ENCODE measurements at regions not wholly inside any gene's neighbourhood (a gene's known extent, or its start where the extent isn't known, plus 50 kb on each side); places are given as distances from the start of the nearest gene placed in this dataset.

DNA sequence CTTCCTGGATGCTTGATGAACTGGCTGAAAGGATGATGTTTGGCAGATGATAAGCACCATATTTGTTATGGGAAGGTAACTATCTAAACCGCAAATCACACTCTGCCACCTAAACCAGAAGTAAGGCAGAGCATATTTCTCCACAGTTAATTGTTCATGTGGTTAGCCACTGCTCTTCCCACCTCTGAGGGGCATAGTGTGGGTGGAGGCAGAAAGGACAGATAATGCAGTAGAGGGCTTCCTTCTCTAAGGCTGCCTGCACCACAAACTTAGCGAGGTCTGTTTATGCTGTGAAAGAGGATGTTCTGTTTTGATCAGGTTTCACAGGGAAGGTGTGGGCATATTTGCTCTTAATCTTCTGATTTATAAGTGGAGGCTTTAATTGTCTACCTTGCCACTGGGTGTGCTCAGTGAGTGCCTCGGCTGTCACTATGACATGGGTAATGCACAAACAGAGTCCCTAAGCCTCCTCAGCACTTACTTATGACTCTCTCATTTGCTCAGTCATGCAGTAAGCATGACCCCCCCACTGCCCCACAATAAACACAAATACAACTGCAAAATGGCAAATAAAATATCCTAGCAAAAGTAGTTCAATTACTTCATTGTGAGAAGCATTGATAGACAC lies 401.0 kb downstream of the TMA16 start:
- DNase-seq: peak in 1 of 2 experiments; percentile 9

DNA sequence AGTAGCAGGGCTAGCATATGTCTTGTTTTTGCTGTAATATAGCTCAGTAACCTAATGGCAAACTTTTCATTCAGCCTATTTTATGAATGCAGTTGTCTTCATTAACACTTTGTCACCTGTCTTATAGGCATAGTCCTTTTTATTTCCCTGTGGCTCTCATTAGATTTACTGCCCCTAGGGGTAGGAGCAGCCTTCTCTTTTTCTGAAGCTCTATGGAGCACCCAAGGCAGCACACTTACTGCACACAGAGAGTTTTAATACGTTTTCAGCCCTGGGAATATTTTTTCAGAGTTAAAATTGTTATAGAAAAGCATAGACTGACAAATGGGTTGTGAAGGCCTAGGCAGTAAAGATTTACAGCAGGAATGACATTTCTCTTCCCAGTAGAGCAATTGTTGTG lies 406.8 kb downstream of the TMA16 start:
- no peak for DNase-seq

DNA sequence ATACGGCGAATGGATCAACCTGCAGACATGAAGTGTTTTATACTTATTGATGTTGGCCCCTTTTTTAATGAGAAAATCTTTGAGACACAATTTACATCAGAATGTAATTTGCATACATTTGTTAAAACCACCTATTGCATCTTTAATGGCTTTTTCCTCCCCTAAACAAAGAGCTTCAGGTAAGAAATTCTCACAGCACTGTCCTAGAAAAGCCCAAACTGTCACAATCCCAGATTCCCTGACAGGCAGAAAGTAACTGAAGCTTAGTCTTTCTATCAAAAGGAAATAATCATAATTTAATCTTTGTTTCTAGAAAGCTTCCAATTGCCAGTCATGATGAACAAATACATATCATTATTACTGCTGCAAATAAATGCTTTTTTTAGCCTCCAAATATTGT lies 407.9 kb downstream of the TMA16 start:
- no peak for DNase-seq

DNA sequence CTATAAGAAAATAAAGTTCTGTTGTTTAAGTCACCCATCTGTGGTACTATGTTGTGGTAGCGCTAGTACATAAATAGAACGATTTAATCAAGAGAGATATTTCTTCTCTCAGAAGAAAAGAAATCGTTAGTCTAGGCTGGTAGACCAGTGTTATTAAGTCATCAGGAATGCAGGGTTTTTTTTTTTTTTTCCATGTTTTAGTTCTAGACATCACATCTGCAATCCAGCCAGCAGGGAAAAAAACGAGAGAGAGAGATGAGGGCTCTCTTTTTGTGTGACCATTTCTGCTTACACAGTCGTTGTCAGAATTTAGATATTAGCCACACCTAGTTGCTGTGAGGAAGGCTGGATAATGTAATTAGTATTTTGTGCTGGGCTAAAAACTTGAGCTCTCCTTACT lies 417.4 kb downstream of the TMA16 start:
- no peak for DNase-seq

DNA sequence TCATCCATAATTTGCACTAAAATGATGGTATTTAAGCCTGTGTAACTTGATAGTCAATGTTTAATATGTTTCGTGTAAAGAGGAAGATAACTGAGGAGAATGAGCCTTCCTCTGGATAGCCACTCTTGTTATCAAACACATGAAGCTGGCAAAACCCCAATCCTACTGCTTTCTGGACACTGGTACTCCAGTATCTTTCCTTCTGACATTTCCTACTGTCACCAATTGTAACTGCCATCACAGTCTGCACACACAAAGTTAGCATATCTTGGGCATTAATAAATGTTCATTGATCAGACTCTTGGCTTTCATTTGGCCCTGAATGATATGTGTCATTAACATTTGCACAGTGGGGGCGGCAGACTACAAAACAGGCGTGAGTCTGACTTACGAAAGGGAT lies 419.1 kb downstream of the TMA16 start:
- DNase-seq: no peak

DNA sequence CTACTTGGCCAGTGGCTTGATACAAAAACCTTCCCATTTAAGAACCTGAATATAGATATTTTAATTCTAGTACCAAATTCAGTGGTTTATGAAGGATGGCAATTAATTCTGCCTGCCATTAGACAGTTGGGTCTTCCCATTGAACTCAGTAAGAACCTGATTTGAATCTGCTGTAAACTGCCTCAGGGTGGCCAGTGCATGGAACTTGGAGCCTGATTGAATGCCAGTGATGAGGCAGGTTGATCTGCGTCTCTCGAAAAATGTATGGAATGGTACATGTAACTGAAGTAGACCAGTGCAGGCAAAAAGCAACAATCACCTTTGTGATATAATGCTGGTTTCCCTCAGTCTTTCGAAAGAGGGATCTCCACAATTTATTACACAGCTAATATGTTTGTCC lies 421.4 kb downstream of the TMA16 start:
- no peak for DNase-seq

DNA sequence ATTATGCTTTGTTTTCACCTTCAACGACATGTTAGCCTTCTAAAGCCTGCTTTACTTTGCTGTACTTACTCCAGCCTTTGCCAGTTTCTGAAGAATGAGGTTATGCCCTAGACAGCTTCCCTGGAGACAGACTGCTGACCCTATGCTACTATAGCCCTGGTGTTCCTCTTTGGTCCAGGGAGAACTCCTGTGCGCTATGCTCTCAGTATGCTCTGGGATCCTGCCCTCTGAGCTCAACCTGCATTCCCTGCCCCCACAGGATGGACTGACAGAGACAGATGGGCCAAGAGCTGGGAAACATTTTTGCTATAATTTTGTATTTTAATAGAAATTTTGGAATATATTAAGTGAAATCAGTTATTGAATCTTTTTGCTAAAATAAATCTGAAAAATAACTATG lies 425.9 kb downstream of the TMA16 start:
- DNase-seq: no peak

DNA sequence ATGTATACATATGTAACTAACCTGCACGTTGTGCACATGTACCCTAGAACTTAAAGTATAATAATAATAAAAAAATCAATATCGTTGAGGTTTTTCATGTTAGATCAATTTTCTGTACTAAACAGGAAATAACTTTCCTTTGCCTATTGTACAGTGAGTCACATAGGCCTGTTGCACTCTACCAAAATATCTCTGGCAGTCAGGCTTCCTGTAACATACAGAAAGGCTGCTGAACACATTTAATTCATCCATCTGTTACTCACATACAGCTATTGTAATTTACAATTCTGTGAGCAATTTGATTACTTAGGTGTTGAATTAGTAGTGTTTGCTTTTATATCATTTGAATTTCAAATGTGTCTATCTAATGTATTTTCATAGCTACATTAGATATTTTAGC lies 427.8 kb downstream of the TMA16 start:
- DNase-seq: no peak

DNA sequence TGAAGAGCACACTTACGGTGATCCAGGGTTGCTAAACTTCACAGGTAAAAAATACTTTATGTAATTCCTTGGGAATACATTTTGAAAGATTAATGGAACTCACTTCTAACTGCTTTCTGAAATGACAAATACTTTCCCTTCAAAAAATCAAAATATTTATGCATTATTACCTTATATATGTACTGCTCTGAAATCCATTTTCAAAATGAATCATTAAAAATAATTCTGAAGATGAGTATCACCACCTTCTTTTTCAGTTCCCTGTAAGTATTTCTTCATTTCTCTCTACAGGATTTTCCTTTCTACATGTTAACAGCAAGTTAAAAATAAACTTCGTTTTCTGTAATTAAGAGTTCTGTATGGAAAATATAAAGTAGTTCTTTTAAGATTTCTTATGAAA lies 428.6 kb downstream of the TMA16 start:
- DNase-seq: no peak

DNA sequence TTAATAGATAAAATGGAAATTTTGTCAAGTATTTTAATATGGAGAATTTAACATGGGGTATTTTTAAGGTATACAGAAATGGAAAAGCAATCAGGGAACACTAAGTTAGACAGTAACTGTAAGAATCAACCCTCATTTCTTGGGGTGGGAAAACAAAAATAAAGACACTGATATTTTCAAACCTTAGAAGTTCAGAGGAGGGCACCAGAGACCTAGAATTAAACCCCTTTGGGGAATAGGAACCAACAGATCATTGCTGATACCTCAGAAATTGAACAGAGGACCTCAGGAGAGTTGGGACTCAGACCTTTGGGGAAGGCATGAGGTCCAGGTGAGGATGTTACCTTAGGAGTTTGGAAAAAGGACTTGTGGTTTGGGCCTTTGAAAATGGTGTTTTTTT lies 435.6 kb downstream of the TMA16 start:
- DNase-seq: no peak

DNA sequence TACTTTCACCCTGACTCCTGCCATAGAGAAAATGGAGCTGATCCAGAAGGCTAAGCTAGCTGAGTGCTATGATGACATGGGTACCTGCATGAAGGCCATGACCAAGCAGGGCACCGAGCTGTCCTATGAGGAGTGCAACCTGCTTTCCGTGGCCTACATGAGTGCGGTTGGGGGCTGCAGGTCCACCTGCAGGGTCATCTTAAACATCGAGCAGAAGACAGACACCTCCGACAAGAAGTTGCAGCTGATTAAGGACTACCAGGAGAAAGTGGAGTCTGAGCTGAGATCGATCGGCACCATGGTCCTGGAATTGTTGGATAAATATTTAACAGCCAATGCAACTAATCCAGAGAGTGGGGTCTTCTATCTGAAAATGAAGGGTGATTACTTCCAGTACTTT lies 438.0 kb downstream of the TMA16 start:
- no peak for DNase-seq

DNA sequence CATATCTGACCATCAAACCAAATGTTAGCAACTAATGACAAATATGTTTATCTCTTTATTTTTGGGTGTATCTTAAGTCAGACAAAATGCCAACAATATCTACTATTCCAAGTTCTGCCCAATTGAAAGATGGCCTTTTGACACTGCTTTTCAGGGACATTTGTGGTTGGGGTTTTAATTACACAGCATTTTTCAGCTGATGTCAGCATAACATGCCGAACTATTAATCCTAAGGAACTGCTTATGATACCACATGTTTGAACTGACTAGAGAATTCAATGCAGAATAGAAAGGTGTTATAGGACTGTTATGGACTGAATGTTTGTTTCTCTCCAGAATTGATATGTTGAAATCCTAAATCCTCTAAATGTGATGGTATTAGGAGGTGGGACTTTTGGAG lies 445.1 kb downstream of the TMA16 start:
- DNase-seq: no peak

DNA sequence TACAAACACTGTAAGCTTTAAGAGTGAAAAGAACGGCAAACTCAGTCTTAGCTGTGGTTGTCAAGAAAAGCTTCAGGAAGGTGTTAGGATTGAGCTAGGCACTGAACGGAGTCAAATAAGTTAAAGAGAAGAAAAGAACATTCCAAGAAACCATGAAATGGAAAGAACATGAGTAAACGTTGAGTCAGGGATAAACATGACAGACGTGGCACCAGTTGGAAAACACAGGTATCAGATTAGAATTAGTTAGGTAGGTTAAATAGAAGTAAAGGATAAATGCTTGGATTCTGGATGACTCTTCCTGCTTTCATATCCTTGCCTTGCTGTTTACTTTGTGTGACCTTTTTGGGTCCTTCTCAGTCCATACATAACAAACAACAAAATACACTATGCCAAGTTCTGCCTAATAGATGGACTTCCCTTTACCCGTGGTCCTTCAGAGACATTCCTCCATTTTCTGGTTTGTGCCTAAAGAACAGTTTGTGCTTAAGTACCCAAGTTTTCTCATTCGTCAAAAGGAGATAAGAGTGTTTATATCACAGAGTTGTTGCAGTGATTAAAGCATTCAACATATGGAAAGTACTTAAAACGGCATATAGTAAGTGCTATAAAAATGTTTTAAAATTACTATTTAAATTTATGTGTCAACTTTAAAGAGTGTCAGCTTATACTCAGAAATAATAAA lies 446.9 kb downstream of the TMA16 start:
- no peak for DNase-seq

DNA sequence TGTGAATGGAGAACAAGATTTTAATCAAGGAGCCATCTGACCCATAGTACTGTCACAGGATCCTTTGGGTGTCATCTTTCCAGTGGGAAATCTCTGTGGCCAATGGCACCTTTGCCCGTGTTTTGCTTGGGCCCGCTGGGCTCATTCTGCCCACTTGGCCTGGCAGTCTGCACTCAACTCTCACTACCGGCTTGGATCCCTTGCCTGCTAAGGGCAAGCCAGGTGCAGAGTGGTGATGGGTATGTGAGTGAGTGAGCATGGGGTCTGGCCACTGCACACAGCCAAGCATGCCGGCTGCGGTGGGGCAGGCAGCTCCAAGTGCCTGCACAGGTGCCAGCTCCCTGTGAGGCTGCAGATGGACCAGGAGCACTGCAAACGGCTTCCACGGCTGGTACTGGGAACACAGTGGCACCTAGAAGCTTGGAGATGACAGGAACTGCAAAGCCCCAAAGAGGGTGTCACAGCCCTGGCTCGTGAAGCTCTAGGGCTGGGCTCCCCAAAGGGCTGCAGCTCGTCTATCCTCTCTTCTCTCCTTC lies 454.5 kb downstream of the TMA16 start:
- no peak for DNase-seq

DNA sequence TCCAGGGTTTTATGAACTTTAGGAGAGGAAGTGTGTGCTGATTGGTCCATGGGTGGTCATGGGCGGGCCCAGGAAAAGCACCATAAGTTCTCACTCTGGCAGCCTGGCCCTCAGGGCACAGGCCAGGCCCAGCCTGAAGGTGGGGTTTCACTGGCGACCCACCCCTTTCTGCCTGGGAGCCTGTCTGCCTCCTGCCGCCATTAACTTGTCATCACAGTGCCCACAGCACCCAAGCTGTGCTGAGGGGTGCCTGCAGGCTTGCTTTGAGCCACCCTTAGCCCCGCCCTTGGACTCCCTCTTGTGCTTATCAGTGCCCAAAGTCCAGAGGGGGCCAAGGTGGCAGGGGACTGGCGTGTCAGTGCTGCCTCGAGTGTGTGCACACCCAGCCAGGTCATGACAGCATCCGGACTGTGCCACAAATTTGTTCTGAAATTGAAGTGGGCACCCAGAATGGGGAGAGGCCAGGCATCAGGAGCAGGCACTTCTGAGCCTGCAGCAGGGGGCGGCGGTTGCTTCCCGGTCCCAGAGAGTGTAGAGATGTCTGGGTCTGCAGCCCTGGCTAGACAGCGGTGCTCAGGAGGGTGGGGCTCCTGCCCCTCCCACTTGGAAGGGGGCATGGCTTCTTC lies 455.6 kb downstream of the TMA16 start:
- no peak for DNase-seq

DNA sequence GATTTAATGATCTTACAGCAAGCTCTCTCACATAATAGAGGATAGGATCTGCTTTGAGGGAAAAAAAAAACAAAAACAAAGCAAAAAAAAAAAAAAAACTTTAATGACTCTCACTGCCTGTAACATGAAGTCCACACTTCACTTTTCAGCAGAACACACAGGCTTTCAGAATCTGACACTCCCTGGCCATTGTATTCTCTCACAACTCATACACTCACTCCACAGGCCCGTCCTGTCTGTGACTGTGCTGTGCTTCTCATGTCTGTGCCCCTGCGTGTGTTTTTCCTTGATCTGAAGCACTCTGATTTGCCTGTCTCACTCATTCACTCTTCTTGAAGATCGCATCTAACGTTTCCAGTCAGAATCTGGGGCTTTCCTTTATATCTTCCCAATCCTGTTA lies 460.8 kb downstream of the TMA16 start:
- no peak for DNase-seq

DNA sequence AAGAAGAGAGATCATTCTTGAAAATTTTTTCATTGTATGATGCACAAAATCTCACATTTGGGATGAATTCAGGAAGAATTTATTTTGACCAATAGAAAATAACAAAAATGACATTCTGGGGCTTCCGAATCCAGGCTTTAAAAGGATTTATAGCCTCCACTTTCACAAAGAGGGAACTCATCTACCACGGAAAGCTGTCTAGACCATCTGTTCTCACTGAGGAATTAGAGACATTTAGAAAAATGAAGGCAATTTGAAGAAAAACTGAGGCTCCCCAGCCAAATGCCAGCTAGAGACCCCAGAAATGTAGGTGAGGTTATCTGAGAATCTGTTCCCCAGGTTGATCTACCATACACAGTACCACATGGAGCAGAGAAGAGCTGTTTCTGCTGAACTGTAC lies 464.3 kb downstream of the TMA16 start:
- DNase-seq: no peak

DNA sequence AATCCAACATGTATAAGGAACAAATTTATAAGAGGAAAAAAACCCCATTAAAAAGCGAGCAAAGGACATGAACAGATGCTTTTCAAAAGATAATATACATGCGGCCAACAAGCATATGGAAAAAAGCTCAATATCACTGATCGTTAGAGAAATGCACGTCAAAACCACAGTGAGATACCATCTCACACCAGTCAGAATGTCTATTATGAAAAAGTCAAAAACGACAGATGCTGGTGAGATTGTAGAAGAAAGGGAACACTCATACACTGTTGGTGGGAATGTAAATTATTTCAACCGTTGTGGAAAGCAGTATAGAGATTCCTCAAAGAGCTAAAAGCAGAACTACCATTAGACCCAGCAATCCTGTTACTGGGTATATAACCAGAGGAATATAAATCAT lies 465.4 kb downstream of the TMA16 start:
- DNase-seq: no peak

DNA sequence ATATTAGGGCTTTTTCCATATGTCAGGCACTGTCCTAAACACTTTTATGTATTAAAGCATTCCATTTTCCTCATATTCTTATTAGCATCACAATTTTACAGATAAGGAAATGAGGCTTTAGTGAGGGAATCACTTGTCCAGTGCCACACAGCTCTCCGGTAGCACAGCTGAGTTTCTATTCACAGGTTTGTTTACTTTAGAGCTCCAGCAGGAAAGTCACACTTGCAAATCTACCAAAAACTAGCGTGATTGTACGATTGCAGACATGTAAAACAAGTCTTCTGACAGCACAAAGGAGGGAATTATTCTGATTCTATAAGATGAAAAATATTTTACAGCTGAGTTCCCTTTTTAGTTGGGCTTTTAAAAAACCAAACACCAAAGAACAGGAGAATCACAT lies 472.1 kb downstream of the TMA16 start:
- no peak for DNase-seq

DNA sequence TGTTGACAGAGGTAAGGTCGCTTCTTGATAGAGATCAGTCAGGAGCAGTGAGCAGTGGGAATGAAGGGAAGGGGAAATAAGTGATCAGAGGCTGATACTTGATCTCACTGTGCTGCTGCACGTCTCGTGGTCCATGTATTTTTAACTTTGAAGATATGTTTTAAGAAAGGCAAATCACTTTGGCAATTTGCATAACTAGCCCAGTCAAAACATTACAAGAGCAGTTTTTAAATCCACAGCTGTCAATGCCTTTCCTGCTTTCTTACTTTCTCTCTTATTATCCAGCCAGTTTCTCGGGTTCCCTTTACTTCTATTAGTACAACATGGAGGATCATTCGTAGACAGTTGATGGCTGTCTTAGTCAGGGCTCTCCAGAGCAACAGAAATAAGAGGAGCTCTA lies 472.8 kb downstream of the TMA16 start:
- DNase-seq: no peak

DNA sequence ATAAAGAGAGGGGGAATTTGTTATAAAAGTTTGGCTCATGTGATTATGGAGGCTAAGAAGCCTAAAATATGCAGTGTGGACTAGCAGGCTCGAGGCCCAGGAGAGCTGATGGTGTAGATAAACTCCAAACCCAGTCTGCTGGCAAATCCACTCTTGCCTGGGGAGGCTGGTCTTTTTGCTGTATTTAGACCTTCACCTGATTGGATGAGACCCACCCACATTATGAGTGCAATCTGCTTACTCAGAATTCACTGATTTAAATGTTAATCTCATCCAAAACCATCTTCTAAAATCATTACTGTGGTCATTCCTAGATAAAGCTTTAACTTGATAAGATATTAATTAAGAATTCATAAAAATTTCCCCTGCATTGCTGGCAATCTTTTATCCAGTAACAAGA lies 473.2 kb downstream of the TMA16 start:
- DNase-seq: no peak

DNA sequence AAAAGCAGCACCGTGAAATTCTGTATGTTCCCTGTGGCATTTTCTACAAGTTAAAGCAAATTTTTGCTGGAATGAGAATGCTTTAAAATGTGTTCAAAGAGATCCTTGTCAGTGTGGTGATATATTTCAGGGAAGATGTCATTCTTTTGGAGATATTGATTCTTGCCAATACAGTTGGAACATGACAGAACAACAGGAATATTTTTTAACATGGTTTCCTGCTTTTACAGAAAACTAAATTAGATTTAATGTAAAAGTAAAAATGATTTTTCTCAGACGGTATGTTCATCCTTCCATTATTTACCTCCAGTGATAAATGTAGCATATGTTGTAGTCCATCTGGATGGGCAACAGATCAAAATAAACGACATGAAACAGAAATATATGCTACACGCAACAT lies 474.8 kb downstream of the TMA16 start:
- no peak for DNase-seq

DNA sequence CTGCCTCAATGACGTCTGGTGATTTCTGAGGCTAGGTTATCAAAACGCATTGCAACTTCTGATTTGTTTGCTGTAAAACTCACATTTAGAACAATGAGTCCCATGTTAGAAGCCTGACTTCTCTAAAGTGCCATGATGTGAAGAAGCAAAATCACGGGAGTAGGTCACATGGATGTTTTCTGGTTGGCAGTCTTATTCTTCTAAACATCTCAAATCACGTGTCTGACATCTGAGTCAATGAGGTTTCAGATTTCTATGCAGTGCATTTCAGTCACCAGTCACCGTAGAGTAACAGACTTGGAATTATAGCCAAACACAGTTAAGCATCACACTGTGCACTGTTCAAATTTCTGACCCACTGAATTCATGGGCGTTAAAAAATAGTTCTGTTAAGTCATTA lies 482.1 kb downstream of the TMA16 start:
- DNase-seq: no peak

DNA sequence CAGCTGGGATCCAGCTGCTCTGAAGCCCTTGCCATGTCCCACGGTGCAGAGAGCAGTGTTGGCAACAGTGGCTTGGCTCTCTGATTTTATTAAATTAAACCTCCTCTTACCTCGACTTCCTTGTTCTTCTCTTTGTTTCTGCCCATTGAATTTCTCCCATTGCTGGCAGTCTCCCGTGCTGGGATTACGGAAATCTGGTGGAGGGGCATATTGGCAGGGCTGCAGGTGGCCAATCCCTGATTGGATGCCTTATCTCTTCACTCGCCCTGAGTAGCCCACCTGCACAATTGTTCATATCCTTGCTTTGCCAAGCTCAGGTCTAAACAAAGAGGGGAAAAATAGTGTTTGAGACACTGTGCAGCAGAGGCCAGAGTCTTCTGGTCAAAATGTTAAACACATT lies 493.9 kb downstream of the TMA16 start:
- DNase-seq: no peak

DNA sequence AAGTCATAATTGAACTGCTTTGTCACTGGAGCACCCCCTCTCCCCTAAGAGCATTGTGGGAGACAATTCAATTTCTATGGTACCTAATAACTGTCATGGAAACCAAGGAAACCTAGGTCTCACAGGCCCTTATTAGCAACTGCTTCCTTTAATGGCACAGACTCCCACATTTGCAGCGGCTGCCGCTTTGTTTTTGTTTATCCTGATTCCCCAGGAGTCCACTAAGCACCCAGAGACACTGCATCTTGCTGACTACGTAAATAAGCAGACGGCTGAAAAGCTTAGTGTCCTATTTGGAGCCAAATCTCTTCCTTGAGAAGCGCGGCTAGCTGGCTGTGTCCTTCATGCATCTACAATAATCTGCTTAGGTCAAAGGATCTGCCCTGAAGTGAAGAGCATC lies 494.4 kb downstream of the TMA16 start:
- DNase-seq: no peak

All from stimulated activated CD4-positive, alpha-beta T cell treated with anti-CD3 and anti-CD28 coated beads, Interleukin-4, amount 100 ng/mL, for 4 hours (primary cell).